Mesendoderm (in vitro differentiated cells): ENCODE measurements at regions not wholly inside any gene's neighbourhood (a gene's known extent, or its start where the extent isn't known, plus 50 kb on each side); places are given as distances from the start of the nearest gene placed in this dataset.

Experiments
- DNase-seq: peaks from one replicate; pipeline ENCODE4 v3.0.0; 2013
- H2AK5ac ChIP-seq: 2 replicates; pipeline ENCODE4 v1.6.1; 2013; ENCODE audit warnings: low read length, inconsistent platforms
- H2BK120ac ChIP-seq: 2 replicates; pipeline ENCODE4 v1.6.1; 2013; ENCODE audit warnings: low read depth, mild to moderate bottlenecking, low read length, moderate library complexity, mixed read lengths
- H2BK15ac ChIP-seq: replicated peaks from 2 replicates; pipeline ENCODE4 v1.6.1; 2013; ENCODE audit warnings: low read depth, mild to moderate bottlenecking, moderate library complexity
- H2BK5ac ChIP-seq: 2 replicates; pipeline ENCODE4 v1.6.1; 2013; ENCODE audit warnings: low read length, inconsistent platforms
- H3K18ac ChIP-seq: 2 replicates; pipeline ENCODE4 v1.6.1; 2013; ENCODE audit warnings: mild to moderate bottlenecking, low read length, mixed read lengths
- H3K23ac ChIP-seq: one replicate; pipeline ENCODE4 v1.6.1; 2013; ENCODE audit warnings: low read length
- H3K27ac ChIP-seq: 2 replicates; pipeline ENCODE4 v1.5.1; 2013; ENCODE audit warnings: low read depth, mild to moderate bottlenecking, inconsistent platforms, low read length, moderate library complexity
- H3K27me3 ChIP-seq: 2 replicates; pipeline ENCODE4 v1.6.1; 2013; ENCODE audit warnings: low read length, control low read depth, mild to moderate bottlenecking, inconsistent platforms; ENCODE audit not compliant: insufficient read depth, poor library complexity
- H3K36me3 ChIP-seq: 2 replicates; pipeline ENCODE4 v1.6.1; 2013; ENCODE audit warnings: low read length, inconsistent platforms; ENCODE audit not compliant: control insufficient read depth, insufficient read depth
- H3K4ac ChIP-seq: one replicate; pipeline ENCODE4 v1.6.1; 2013; ENCODE audit warnings: low read depth, mild to moderate bottlenecking, low read length, moderate library complexity
- H3K4me1 ChIP-seq: 2 replicates; pipeline ENCODE4 v1.6.1; 2013; ENCODE audit warnings: low read depth, low read length, inconsistent platforms; ENCODE audit not compliant: control insufficient read depth
- H3K4me2 ChIP-seq: 2 replicates; pipeline ENCODE4 v1.6.1; 2013; ENCODE audit warnings: low read length
- H3K4me3 ChIP-seq: 2 replicates; pipeline ENCODE4 v1.5.1; 2013; ENCODE audit warnings: mild to moderate bottlenecking, low read length
- H3K56ac ChIP-seq: one replicate; pipeline ENCODE4 v1.6.1; 2013; ENCODE audit warnings: low read length
- H3K79me1 ChIP-seq: 2 replicates; pipeline ENCODE4 v1.6.1; 2013; ENCODE audit warnings: low read length, inconsistent platforms
- H3K79me2 ChIP-seq: 2 replicates; pipeline ENCODE4 v1.6.1; 2013; ENCODE audit warnings: mild to moderate bottlenecking, low read length; ENCODE audit not compliant: control insufficient read depth, insufficient read depth
- H3K9ac ChIP-seq: 2 replicates; pipeline ENCODE4 v1.6.1; 2013; ENCODE audit warnings: low read length, inconsistent platforms
- H4K5ac ChIP-seq: one replicate; pipeline ENCODE4 v1.6.1; 2013; ENCODE audit warnings: low read length
- H4K8ac ChIP-seq: one replicate; pipeline ENCODE4 v1.6.1; 2013; ENCODE audit warnings: low read depth, mild to moderate bottlenecking, control low read depth, low read length, moderate library complexity
- WGBS: extraction: QIAGEN DNeasy Blood & Tissue Kit; methylation state at CpG from one replicate; pipeline ENCODE4 v1.1.7; 2013; ENCODE audit warnings: low lambda C conversion rate, missing lambda C conversion rate; ENCODE audit not compliant: insufficient coverage; ENCODE audit errors: extremely low coverage; 5-methylcytosine and 5-hydroxymethylcytosine counted together

DNA sequence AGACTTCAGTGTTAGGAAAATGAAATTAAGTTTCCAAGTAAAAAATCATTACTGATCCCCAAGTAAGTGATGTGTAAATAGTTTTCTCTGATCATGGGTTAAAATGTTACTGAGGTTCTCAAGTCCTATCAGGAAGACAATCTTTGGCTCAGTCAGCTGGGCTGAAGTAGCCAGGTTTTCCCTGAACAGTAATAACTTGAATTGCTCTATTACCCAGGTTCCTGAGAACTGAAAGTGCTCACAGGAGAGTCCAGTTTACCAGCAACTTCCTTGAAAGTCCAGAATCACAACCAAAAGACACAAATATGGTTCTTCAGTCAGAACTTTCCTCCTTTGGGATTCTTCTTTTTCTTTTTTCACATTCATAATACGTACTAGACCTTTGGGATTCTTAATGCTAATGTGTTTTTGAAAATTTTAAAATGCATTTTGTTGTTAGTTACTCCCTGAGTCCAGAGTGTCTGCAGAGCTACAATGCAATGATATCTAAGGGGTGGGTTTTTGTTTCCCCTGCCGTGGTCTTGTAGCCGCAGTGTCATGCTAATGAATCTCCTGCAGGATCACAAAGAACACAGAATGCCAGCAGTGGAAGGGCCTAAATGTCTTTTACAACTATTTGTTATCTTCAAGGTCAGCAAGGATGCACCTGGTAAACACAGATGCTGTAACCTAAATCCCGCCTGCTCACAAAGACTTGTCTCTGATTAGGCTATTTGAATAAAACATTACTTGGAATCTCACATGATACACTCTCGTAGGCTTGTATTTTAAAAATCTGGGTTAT lies 439.8 kb upstream of the NR3C2 start:
- Histone ChIP-seq H3K36me3 (no peaks in the 10 kb centered on the region), H3K4ac (no peak overlapping the region), H3K79me2 (no peaks in the 10 kb centered on the region), H3K56ac (no peak overlapping the region), H3K18ac (no peak overlapping the region), H2BK5ac (no peak overlapping the region), H2BK15ac (no peak overlapping the region), H3K4me3 (no peak overlapping the region), H4K8ac (peak overlapping the region; percentile 2), H3K9ac (no peak overlapping the region), H2AK5ac (no peak overlapping the region), H3K79me1 (no peaks in the 10 kb centered on the region), H4K5ac (no peak overlapping the region), H3K23ac (no peak overlapping the region), H2BK120ac (no peak overlapping the region), H3K4me1 (no peaks in the 10 kb centered on the region), H3K4me2 (no peak overlapping the region), H3K27ac (no peak overlapping the region), H3K27me3 (no peaks in the 10 kb centered on the region)
- no CpG with 5 or more reads among the region's 5 CpGs for WGBS
- DNase-seq = peak; percentile 48

DNA sequence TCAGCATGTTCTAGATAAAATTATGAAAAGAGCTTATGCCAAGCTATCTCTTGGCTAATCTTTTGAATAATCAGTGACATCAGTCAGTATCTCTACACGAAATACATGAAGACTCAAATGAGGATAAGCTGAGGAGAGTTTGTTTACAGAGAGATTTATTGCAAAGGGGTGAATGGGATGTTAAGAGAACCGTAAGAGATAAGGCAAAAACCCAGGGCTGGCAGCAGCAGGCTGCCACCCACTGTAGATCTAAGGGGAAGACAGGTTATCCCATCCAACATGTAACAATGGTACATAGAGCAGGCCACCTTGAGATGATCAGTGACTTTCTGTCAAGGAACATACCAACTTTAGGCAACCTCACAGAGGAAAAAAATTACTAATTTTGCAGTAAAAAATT lies 432.1 kb upstream of the NR3C2 start:
- H3K9ac ChIP-seq = no peak overlapping the region
- H2BK15ac ChIP-seq = no peak overlapping the region
- H4K8ac ChIP-seq = no peak overlapping the region
- no peak overlapping the region for H3K4me2 ChIP-seq
- H3K18ac ChIP-seq = no peak overlapping the region
- no peak overlapping the region for H4K5ac ChIP-seq
- no peak overlapping the region for H3K4ac ChIP-seq
- no peaks in the 10 kb centered on the region for H3K79me2 ChIP-seq
- H3K79me1 ChIP-seq = no peaks in the 10 kb centered on the region
- H3K36me3 ChIP-seq = no peaks in the 10 kb centered on the region
- H2BK5ac ChIP-seq = no peak overlapping the region
- H3K4me3 ChIP-seq = no peak overlapping the region
- peaks cover 2% of the 10 kb centered on the region for H3K4me1 ChIP-seq
- H2BK120ac ChIP-seq = no peak overlapping the region
- H3K27me3 ChIP-seq = no peaks in the 10 kb centered on the region
- no CpG with 5 or more reads among the region's 2 CpGs for WGBS
- no peak overlapping the region for H2AK5ac ChIP-seq
- no peak overlapping the region for H3K23ac ChIP-seq
- DNase-seq = peak; percentile 83
- H3K56ac ChIP-seq = no peak overlapping the region
- no peak overlapping the region for H3K27ac ChIP-seq

DNA sequence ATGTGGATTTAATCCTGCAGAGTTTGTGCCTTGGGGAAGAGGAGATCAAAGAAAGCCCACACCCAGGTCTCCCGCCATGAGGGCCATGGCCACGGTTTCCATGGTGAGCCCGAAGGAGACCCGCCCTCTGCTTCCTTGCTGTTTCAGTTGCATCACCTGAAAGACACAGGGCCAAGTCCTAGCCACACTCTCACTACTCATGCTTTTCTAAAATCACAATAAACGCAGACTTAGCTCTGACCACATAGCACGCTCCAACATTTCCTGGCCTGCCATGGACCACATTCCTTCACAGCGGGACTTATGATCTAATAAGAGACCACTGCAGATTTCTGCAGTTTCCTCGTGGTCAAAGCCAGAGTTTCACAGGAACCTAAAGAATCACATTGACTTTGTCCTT lies 426.0 kb upstream of the NR3C2 start:
- no peaks in the 10 kb centered on the region for H3K27me3 ChIP-seq
- H2BK15ac ChIP-seq = no peak overlapping the region
- no peaks in the 10 kb centered on the region for H3K4me1 ChIP-seq
- no peak overlapping the region for H3K23ac ChIP-seq
- H3K4me3 ChIP-seq = no peak overlapping the region
- WGBS = no CpG with 5 or more reads among the region's 8 CpGs
- H3K18ac ChIP-seq = no peak overlapping the region
- no peak overlapping the region for H3K9ac ChIP-seq
- no peak overlapping the region for H2BK5ac ChIP-seq
- no peak overlapping the region for H3K56ac ChIP-seq
- H2BK120ac ChIP-seq = no peak overlapping the region
- no peak overlapping the region for H3K4ac ChIP-seq
- no peak overlapping the region for H2AK5ac ChIP-seq
- DNase-seq = no peak
- no peak overlapping the region for H4K8ac ChIP-seq
- no peaks in the 10 kb centered on the region for H3K36me3 ChIP-seq
- H3K27ac ChIP-seq = no peak overlapping the region
- H4K5ac ChIP-seq = no peak overlapping the region
- no peak overlapping the region for H3K4me2 ChIP-seq
- no peaks in the 10 kb centered on the region for H3K79me1 ChIP-seq
- H3K79me2 ChIP-seq = no peaks in the 10 kb centered on the region

DNA sequence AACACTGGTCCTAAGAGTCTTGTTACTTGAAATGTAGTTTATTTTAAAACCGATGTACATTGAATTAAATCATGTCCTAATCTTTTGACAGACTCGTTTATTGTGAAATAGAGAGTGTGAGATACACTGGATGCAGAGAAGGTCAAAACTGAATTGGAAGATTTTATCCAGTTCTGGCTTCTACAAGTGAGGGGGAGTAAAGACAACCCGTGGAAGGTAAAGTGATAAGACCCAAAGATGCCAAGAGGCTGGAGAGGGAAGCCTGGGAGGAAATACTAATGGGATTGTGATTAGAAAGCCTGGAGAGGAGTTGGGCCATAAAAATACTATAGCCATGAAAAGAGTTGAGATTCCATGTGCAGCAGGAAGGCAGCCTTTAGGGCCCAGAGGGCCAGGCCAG lies 424.5 kb upstream of the NR3C2 start:
- no peaks in the 10 kb centered on the region for H3K4me1 ChIP-seq
- no peak overlapping the region for H4K8ac ChIP-seq
- no peak overlapping the region for H3K4ac ChIP-seq
- no peak overlapping the region for H2BK120ac ChIP-seq
- no peak overlapping the region for H2AK5ac ChIP-seq
- H3K27ac ChIP-seq = no peak overlapping the region
- H3K4me2 ChIP-seq = no peak overlapping the region
- H3K9ac ChIP-seq = no peak overlapping the region
- no peak overlapping the region for H3K4me3 ChIP-seq
- no peaks in the 10 kb centered on the region for H3K27me3 ChIP-seq
- no peaks in the 10 kb centered on the region for H3K79me1 ChIP-seq
- no peak overlapping the region for H2BK15ac ChIP-seq
- H3K79me2 ChIP-seq = no peaks in the 10 kb centered on the region
- no peak overlapping the region for H4K5ac ChIP-seq
- H3K23ac ChIP-seq = no peak overlapping the region
- H2BK5ac ChIP-seq = no peak overlapping the region
- peak; percentile 11 for DNase-seq
- H3K18ac ChIP-seq = no peak overlapping the region
- no CpG with 5 or more reads among the region's 3 CpGs for WGBS
- H3K56ac ChIP-seq = no peak overlapping the region
- no peaks in the 10 kb centered on the region for H3K36me3 ChIP-seq

DNA sequence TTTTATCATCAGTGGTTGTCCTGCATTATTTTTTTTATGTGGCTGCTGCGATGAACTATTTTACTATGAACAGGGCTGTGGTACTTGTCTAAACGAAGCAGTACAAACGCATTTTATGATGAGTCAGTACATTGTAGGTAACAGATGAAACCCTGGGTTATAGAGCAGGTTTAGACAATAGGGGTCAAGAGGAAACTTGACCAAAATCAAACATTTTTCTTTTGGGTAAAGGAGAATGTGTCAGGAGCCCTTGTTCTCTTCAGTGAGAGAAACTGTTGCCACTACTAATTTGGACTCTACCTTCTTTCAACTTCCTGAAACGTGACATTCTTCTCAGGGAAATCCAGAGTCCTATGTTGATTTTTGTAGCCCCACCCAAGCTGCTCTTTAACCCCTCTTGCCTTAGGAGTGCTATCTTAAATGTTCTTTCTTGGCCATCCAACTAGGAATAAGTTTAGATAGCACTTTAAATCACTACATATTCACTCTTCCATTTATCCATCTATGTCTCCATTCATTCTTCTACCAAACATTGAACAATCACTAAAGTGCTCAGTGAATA lies 415.8 kb upstream of the NR3C2 start:
- DNase-seq = no peak
- Histone ChIP-seq H3K23ac (no peak overlapping the region), H3K9ac (no peak overlapping the region), H4K8ac (no peak overlapping the region), H2BK15ac (no peak overlapping the region), H3K4me3 (no peak overlapping the region), H2BK120ac (no peak overlapping the region), H4K5ac (no peak overlapping the region), H3K27me3 (no peaks in the 10 kb centered on the region), H3K4me1 (no peaks in the 10 kb centered on the region), H3K4ac (no peak overlapping the region), H3K79me2 (no peaks in the 10 kb centered on the region), H3K56ac (no peak overlapping the region), H3K27ac (no peak overlapping the region), H3K18ac (no peak overlapping the region), H3K36me3 (no peaks in the 10 kb centered on the region), H2BK5ac (no peak overlapping the region), H3K79me1 (no peaks in the 10 kb centered on the region), H2AK5ac (no peak overlapping the region), H3K4me2 (no peak overlapping the region)
- WGBS = no CpG with 5 or more reads among the region's 4 CpGs
